ENCODE measurements at regions not wholly inside any gene's neighbourhood (a gene's known extent, or its start where the extent isn't known, plus 50 kb on each side); places are given as distances from the start of the nearest gene placed in this dataset.

DNA sequence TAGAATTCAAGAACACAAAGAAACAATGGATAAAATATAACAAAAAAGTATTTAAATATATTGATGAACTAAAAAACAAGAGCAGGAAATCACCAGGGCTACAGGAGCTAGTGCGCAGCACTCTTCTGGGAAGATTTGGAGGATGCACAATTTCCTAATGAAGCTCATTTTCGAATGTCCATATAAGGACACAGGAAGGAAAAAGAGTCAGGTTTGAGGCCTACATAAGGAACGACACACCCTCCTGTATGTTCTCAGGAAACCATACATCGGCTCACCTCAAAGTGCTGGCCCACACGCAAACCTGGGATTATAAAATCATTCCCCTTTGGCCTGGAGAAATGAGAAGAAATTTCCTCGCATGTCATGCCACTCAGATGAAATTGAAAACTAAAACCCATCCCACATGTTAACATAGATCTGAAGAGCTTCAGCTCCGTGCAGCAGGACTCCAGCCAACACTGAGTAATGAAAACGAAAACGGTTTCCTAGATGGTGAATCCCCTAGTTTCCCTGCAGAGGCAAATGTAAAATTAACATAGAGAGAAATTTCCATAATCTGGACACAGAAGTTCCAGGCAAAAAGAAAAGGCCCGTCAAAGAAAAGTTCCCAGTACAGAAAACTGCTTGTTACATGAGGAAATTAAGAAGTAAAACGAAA lies 825.8 kb downstream of the SOCS6 start:
- ATAC-seq (ENCODE audit: low read depth) = no peak
- DNase-seq (ENCODE audit: low spot score) = no peak
- H3K9me3 ChIP-seq (ENCODE audit: severe bottlenecking) = no peaks in the 10 kb centered on the region
- peaks cover 5% of the 10 kb centered on the region for H3K4me1 ChIP-seq (ENCODE audit: insufficient read depth, poor library complexity, severe bottlenecking)
- TF ChIP-seq CTCF (IDR thresholded peaks at IDR 0.05; ENCODE audit: poor library complexity, severe bottlenecking) = no peak
- no peaks in the 10 kb centered on the region for H3K27me3 ChIP-seq (ENCODE audit: insufficient read depth, poor library complexity, severe bottlenecking)
- no peak overlapping the region for H3K27ac ChIP-seq (ENCODE audit: poor library complexity, severe bottlenecking)
- no peak overlapping the region for H3K4me3 ChIP-seq (ENCODE audit: severe bottlenecking)
- H3K36me3 ChIP-seq (ENCODE audit: low read depth) = no peaks in the 10 kb centered on the region

DNA sequence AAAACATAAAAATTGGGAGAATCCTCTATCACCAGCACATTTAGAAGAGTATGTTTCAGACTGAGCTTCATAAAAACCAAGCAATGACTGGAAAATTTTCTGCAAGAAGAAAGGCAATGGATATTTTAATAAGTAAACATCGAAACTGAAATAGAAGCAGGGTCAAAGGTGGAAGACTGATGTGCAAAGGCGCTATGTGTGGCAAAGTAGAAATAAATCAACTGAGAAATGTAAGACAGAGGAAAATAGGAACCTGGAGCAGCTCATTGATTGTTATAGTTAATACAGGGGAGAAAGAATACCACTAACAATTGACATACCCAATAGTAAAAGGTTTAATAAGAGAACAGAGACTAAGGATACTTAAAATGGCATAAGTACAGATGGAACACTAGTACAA lies 818.4 kb downstream of the SOCS6 start:
- TF ChIP-seq CTCF (IDR thresholded peaks at IDR 0.05; ENCODE audit: poor library complexity, severe bottlenecking) = no peak
- ATAC-seq (ENCODE audit: low read depth) (no peak), DNase-seq (ENCODE audit: low spot score) (no peak)
- Histone ChIP-seq H3K36me3 (ENCODE audit: low read depth) (no peaks in the 10 kb centered on the region), H3K9me3 (ENCODE audit: severe bottlenecking) (no peaks in the 10 kb centered on the region), H3K4me3 (ENCODE audit: severe bottlenecking) (no peak overlapping the region), H3K4me1 (ENCODE audit: insufficient read depth, poor library complexity, severe bottlenecking) (no peaks in the 10 kb centered on the region), H3K27me3 (ENCODE audit: insufficient read depth, poor library complexity, severe bottlenecking) (no peaks in the 10 kb centered on the region), H3K27ac (ENCODE audit: poor library complexity, severe bottlenecking) (no peak overlapping the region)

DNA sequence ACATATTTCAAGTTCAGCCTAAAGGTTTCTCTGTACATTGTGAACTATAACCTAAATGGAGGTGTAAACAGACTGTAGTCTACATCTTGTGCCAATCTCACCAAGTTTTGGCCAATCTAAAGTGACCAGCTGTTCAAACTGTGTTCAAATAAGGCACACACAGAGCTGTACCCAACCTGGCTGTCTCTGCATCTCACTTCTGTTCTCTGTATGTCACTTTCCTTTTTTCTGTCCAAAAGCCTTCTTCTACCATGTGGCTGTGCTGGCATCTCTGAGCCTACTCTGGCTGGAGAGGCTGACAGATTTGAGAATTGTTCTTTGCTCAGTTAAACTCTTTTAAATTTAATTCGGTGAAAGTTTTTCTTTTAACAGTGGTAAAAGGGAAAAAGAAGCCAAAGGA lies 817.9 kb downstream of the SOCS6 start:
- no peak overlapping the region for H3K4me3 ChIP-seq (ENCODE audit: severe bottlenecking)
- ATAC-seq (ENCODE audit: low read depth) (no peak), DNase-seq (ENCODE audit: low spot score) (no peak)
- no peak for TF ChIP-seq CTCF (IDR thresholded peaks at IDR 0.05; ENCODE audit: poor library complexity, severe bottlenecking)
- H3K9me3 ChIP-seq (ENCODE audit: severe bottlenecking) = no peaks in the 10 kb centered on the region
- H3K4me1 ChIP-seq (ENCODE audit: insufficient read depth, poor library complexity, severe bottlenecking) = no peaks in the 10 kb centered on the region
- H3K27me3 ChIP-seq (ENCODE audit: insufficient read depth, poor library complexity, severe bottlenecking) = no peaks in the 10 kb centered on the region
- H3K36me3 ChIP-seq (ENCODE audit: low read depth) = no peaks in the 10 kb centered on the region
- no peak overlapping the region for H3K27ac ChIP-seq (ENCODE audit: poor library complexity, severe bottlenecking)

GRCh38 chr18:71105994-71106546 lies 817.2 kb downstream of the SOCS6 start:
- no peaks in the 10 kb centered on the region for H3K4me1 ChIP-seq (ENCODE audit: insufficient read depth, poor library complexity, severe bottlenecking)
- ATAC-seq (ENCODE audit: low read depth) (no peak), DNase-seq (ENCODE audit: low spot score) (no peak)
- no peaks in the 10 kb centered on the region for H3K9me3 ChIP-seq (ENCODE audit: severe bottlenecking)
- H3K36me3 ChIP-seq (ENCODE audit: low read depth) = no peaks in the 10 kb centered on the region
- no peak overlapping the region for H3K4me3 ChIP-seq (ENCODE audit: severe bottlenecking)
- H3K27ac ChIP-seq (ENCODE audit: poor library complexity, severe bottlenecking) = no peak overlapping the region
- H3K27me3 ChIP-seq (ENCODE audit: insufficient read depth, poor library complexity, severe bottlenecking) = no peaks in the 10 kb centered on the region
- TF ChIP-seq CTCF (IDR thresholded peaks at IDR 0.05; ENCODE audit: poor library complexity, severe bottlenecking) = no peak
